PC-3 (cell line): ENCODE measurements at regions not wholly inside any gene's neighbourhood (a gene's known extent, or its start where the extent isn't known, plus 50 kb on each side); places are given as distances from the start of the nearest gene placed in this dataset.

Experiments
- EZH2 ChIP-seq: fragments of 300-600 bp; sonication (generic); IDR thresholded peaks from one replicate; pipeline ENCODE4 v1.6.1; 2017; ENCODE audit warnings: antibody characterized with exemption, mild to moderate bottlenecking, low read length; ENCODE audit not compliant: unreplicated experiment
- TF ChIP-seq, protein P1 (sequence below): fragments of 300-600 bp; sonication (generic); conservative IDR thresholded peaks from 2 replicates; pipeline ENCODE4 v1.5.1; 2017; ENCODE audit warnings: antibody characterized with exemption, low read depth, mild to moderate bottlenecking, low read length

DNA sequence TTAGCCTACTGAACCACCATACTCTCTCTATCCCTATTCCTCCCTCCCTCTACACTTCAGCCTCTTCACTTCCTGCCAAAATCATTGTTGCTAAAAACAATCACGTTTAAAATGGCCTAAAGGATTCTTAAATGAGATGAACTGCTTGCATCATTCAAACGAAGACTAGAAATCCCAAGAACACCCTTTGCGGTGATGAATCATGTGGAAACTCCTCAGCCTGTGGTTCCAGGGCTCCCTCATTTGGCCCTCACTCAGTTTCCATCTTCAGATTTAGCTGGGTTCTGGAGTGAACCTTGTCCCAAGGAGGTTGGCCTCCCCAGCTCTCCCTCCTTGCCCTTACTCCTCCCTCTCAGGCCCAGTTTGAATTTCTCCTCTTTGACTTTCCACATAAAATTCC is 125.6 kb upstream of the CDC42EP3 start:
- TF ChIP-seq, protein P1, sequence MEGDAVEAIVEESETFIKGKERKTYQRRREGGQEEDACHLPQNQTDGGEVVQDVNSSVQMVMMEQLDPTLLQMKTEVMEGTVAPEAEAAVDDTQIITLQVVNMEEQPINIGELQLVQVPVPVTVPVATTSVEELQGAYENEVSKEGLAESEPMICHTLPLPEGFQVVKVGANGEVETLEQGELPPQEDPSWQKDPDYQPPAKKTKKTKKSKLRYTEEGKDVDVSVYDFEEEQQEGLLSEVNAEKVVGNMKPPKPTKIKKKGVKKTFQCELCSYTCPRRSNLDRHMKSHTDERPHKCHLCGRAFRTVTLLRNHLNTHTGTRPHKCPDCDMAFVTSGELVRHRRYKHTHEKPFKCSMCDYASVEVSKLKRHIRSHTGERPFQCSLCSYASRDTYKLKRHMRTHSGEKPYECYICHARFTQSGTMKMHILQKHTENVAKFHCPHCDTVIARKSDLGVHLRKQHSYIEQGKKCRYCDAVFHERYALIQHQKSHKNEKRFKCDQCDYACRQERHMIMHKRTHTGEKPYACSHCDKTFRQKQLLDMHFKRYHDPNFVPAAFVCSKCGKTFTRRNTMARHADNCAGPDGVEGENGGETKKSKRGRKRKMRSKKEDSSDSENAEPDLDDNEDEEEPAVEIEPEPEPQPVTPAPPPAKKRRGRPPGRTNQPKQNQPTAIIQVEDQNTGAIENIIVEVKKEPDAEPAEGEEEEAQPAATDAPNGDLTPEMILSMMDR, result no peak
- no peak for TF ChIP-seq EZH2
